ENCODE measurements at regions not wholly inside any gene's neighbourhood (a gene's known extent, or its start where the extent isn't known, plus 50 kb on each side); places are given as distances from the start of the nearest gene placed in this dataset.

GRCh38 chr4:111712093-111712677 is 433.1 kb upstream of the FAM241A start:
- TF ChIP-seq CTCF (IDR thresholded peaks at IDR 0.05) (no peak), POLR2A (IDR thresholded peaks at IDR 0.05) (no peak)
